Right lobe of liver (tissue), 6 donors: ENCODE measurements at regions not wholly inside any gene's neighbourhood (a gene's known extent, or its start where the extent isn't known, plus 50 kb on each side); places are given as distances from the start of the nearest gene placed in this dataset.

Source experiments
- ATAC-seq, 4 donors: fragments of 200-7000 bp; cut with Tn5 transposase; one replicate each; pipeline ENCODE4 v1.9.1; 2020; ENCODE audit warnings: mild to moderate bottlenecking in 4 of 4, moderate library complexity in 4 of 4
- DNase-seq, 3 donors: peaks; one replicate each; pipeline ENCODE4 v3.0.0-alpha.2; 2020
- H3K27ac ChIP-seq, 3 donors: fragments of 200-600 bp; one replicate each; pipeline ENCODE4 v1.8.0; 2022
- H3K27me3 ChIP-seq, 2 donors: fragments of 200-600 bp; one replicate each; pipeline ENCODE4 v1.8.0; 2022
- H3K36me3 ChIP-seq, 4 donors: fragments of 200-600 bp; sonication (generic) in 1 of 4; one replicate each; pipeline versions ENCODE4 v1.5.1 to v1.8.0; 2017 to 2022; ENCODE audit warnings: control low read depth in 1 of 4
- H3K4me1 ChIP-seq, 4 donors: fragments of 200-600 bp; sonication (generic) in 1 of 4; one replicate each; pipeline versions ENCODE4 v1.5.1 to v1.8.0; 2017 to 2022; ENCODE audit warnings: control low read depth in 1 of 4
- H3K4me3 ChIP-seq, 3 donors: fragments of 200-600 bp; one replicate each; pipeline ENCODE4 v1.8.0; 2022
- H3K9me3 ChIP-seq, 4 donors: fragments of 200-600 bp; sonication (generic) in 1 of 4; one replicate each; pipeline versions ENCODE4 v1.5.1 to v1.8.0; 2017 to 2022; ENCODE audit warnings: control low read depth in 1 of 4
- CTCF ChIP-seq, 4 donors: fragments of 200-600 bp in 3 of 4; fragments of 450-650 bp in 1 of 4; IDR thresholded peaks; one replicate each; pipeline versions ENCODE4 v1.5.1 to v1.8.0; 2016 to 2022; ENCODE audit warnings: antibody characterized with exemption in 4 of 4, mild to moderate bottlenecking in 2 of 4
- POLR2A ChIP-seq: fragments of 450-650 bp; IDR thresholded peaks from one replicate; pipeline ENCODE4 v1.6.1; 2017; ENCODE audit warnings: antibody characterized with exemption, mild to moderate bottlenecking
- WGBS: methylation state at CpG from one replicate; pipeline ENCODE4 v1.1.6; 2018; ENCODE audit warnings: low coverage, low lambda C conversion rate; ENCODE audit not compliant: insufficient coverage; ENCODE audit errors: missing lambda C conversion rate; 5-methylcytosine and 5-hydroxymethylcytosine counted together
- intact Hi-C, 2 donors: fragments of 100-400 bp; cut with DNase I; formaldehyde crosslinking; loops; one replicate each; pipeline versions ENCODE4 v1.11.2 to v1.14.1; 2022
- donor health status: DM: no; HTN: yes; CAD: no.
- donor health status: DM: no; HTN: no; CAD: no.
- donor health status: DM: no; HTN: no; CAD: no.
- donor health status: DM: no; HTN: yes; CAD: no.
- donor health status: DM: no; HTN: yes; CAD: no.

GRCh38 chr6:152897807-152898399 is 84.9 kb downstream of the FBXO5 start:
- intact Hi-C loops, result no loop called here
- peak; percentile 68 to 76 (median 74) for DNase-seq

GRCh38 chr6:152904678-152905077 is 78.2 kb downstream of the FBXO5 start:
- Histone ChIP-seq H3K36me3 (no peaks in the 10 kb centered on the region), H3K4me1 (no peaks in the 10 kb centered on the region), H3K27ac (no peak overlapping the region), H3K9me3 (no peaks in the 10 kb centered on the region), H3K4me3 (no peak overlapping the region), H3K27me3 (no peaks in the 10 kb centered on the region)
- intact Hi-C loops, result no loop called here
- TF ChIP-seq POLR2A (no peak), CTCF (IDR thresholded peaks at IDR 0.05) (no peak)
- no peak for DNase-seq
- no peak for ATAC-seq

More at GRCh38 chr6:152897807-152898399, 84.9 kb downstream of the FBXO5 start:
- no peaks in the 10 kb centered on the region for H3K36me3 ChIP-seq
- H3K4me3 ChIP-seq, result no peak overlapping the region
- H3K27ac ChIP-seq, result no peak overlapping the region
- peak; percentile 97 to 100 (median 99) for ATAC-seq
- no peaks in the 10 kb centered on the region for H3K9me3 ChIP-seq
- no peaks in the 10 kb centered on the region for H3K4me1 ChIP-seq
- 4% methylated on average over 8 of the region's 16 CpGs for WGBS
- H3K27me3 ChIP-seq, result no peaks in the 10 kb centered on the region
- TF ChIP-seq POLR2A (no peak), CTCF (IDR thresholded peaks at IDR 0.05) (peak; percentile 64 to 88 (median 86))

GRCh38 chr6:152905551-152906299 is 77.1 kb downstream of the FBXO5 start:
- no peaks in the 10 kb centered on the region for H3K27me3 ChIP-seq
- TF ChIP-seq CTCF (IDR thresholded peaks at IDR 0.05) (no peak), POLR2A (no peak)
- no peaks in the 10 kb centered on the region for H3K36me3 ChIP-seq
- H3K9me3 ChIP-seq, result no peaks in the 10 kb centered on the region
- WGBS, result 32% methylated on average over 2 of the region's 2 CpGs
- no peak overlapping the region for H3K27ac ChIP-seq
- intact Hi-C loops, result no loop called here
- ATAC-seq, result peak; percentile 55 to 78 (median 61)
- no peaks in the 10 kb centered on the region for H3K4me1 ChIP-seq
- DNase-seq, result no peak
- no peak overlapping the region for H3K4me3 ChIP-seq

GRCh38 chr6:152909241-152909640 is 73.6 kb downstream of the FBXO5 start:
- no peak for DNase-seq
- H3K27me3 ChIP-seq, result no peaks in the 10 kb centered on the region
- intact Hi-C loops, result no loop called here

More at GRCh38 chr6:152909241-152909640, 73.6 kb downstream of the FBXO5 start:
- H3K9me3 ChIP-seq, result no peaks in the 10 kb centered on the region
- H3K36me3 ChIP-seq, result no peaks in the 10 kb centered on the region
- WGBS, result 54% methylated on average over 2 of the region's 2 CpGs
- ATAC-seq, result no peak
- no peaks in the 10 kb centered on the region for H3K4me1 ChIP-seq
- no peak overlapping the region for H3K27ac ChIP-seq
- no peak for TF ChIP-seq POLR2A
- TF ChIP-seq CTCF (IDR thresholded peaks at IDR 0.05), result no peak
- H3K4me3 ChIP-seq, result no peak overlapping the region
